HFFc6 (cell line): ENCODE measurements at regions not wholly inside any gene's neighbourhood (a gene's known extent, or its start where the extent isn't known, plus 50 kb on each side); places are given as distances from the start of the nearest gene placed in this dataset.

ENCODE experiments used
- DNase-seq: peaks from one replicate; pipeline ENCODE4 v3.0.0-alpha.2; 2018
- H3K27ac Mint-ChIP-seq: 2 replicates; pipeline ENCODE4 v1.8.0; 2020; ENCODE audit warnings: mild to moderate bottlenecking, mixed read lengths
- H3K27me3 Mint-ChIP-seq: 2 replicates; pipeline ENCODE4 v1.8.0; 2021; ENCODE audit warnings: mild to moderate bottlenecking, moderate library complexity, mixed read lengths; ENCODE audit not compliant: insufficient read depth
- H3K36me3 Mint-ChIP-seq: 2 replicates; pipeline ENCODE4 v1.8.0; 2021; ENCODE audit warnings: low read depth, mixed read lengths
- H3K4me1 Mint-ChIP-seq: 2 replicates; pipeline ENCODE4 v1.8.0; 2020; ENCODE audit warnings: low read depth, mixed read lengths
- H3K4me3 Mint-ChIP-seq: 2 replicates; pipeline ENCODE4 v1.8.0; 2020; ENCODE audit warnings: mild to moderate bottlenecking, moderate library complexity, mixed read lengths
- H3K9me3 Mint-ChIP-seq: 2 replicates; pipeline ENCODE4 v1.8.0; 2020; ENCODE audit warnings: mild to moderate bottlenecking, mixed read lengths
- TF ChIP-seq, protein P1 (sequence below): fragments of 200-600 bp; sonication (generic); IDR thresholded peaks from 2 replicates; pipeline ENCODE4 v1.5.0; 2021; ENCODE audit warnings: antibody characterized with exemption, mild to moderate bottlenecking

DNA sequence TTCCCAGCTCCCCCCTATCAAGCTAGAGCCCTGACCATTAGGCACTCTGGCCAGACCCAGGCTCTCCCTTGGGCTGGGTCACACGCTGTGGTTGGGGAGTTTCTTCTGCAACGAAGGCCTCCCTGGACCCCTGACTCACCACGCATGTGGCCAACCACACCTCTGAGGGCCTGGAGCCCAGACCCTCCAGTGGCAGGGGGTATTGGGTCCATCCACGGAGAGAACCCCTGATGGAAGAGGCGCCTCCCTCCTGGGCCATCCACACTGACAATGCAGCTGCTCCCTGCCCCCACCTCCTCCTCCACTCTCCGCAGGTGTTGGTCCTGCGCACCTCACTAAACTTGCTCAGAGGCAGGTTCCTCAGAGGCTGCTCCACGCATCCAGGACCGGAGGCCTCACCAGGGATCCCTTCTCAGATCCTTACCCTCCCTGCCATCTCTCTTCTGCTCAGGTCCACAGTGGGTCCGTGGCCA is 125.4 kb downstream of the RNASET2 start:
- H3K27me3 Mint-ChIP-seq, result no peaks in the 10 kb centered on the region

DNA sequence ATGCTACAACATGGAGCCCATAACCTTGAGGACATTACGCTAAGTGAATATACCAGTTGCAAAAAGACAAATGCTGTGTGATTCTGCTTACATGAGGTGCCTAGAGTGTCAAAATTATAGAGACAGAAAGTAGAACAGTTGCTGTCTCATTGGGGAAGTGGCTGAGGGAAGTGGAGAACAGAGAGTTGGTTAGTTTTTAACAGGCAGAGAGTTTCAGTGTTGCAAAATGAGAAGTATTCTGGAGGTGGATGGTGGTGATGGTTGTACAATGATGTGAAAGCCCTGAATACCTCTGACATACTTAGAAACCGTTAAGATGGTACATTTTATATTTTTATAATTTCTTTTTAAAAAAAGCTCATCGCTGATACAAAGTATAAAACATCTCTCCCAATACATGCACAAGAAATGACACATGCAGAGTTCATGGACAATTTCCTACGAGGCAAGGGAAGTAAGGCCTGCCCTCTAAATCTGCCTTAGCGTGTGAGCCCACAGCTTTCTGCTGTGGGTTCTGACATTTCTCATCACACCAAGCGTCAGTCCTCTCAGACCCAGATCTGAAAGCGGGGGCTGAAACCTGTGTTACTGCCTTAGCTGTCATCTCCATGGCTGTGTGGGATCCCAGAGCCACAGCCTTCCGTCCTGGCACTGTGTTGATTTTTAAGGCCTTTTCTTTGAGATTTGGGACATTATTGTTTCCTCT is 126.0 kb downstream of the RNASET2 start:
- no peak overlapping the region for H3K27ac Mint-ChIP-seq
- no peaks in the 10 kb centered on the region for H3K4me1 Mint-ChIP-seq
- no peak for DNase-seq
- peaks cover 6% of the 10 kb centered on the region; the same call in 1 of the 2 replicates for H3K36me3 Mint-ChIP-seq
- TF ChIP-seq, protein P1, sequence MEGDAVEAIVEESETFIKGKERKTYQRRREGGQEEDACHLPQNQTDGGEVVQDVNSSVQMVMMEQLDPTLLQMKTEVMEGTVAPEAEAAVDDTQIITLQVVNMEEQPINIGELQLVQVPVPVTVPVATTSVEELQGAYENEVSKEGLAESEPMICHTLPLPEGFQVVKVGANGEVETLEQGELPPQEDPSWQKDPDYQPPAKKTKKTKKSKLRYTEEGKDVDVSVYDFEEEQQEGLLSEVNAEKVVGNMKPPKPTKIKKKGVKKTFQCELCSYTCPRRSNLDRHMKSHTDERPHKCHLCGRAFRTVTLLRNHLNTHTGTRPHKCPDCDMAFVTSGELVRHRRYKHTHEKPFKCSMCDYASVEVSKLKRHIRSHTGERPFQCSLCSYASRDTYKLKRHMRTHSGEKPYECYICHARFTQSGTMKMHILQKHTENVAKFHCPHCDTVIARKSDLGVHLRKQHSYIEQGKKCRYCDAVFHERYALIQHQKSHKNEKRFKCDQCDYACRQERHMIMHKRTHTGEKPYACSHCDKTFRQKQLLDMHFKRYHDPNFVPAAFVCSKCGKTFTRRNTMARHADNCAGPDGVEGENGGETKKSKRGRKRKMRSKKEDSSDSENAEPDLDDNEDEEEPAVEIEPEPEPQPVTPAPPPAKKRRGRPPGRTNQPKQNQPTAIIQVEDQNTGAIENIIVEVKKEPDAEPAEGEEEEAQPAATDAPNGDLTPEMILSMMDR, result no peak
- H3K9me3 Mint-ChIP-seq, result peaks cover 28% of the 10 kb centered on the region
- H3K27me3 Mint-ChIP-seq, result no peaks in the 10 kb centered on the region
- H3K4me3 Mint-ChIP-seq, result no peak overlapping the region

More for the DNA sequence above, 125.4 kb downstream of the RNASET2 start:
- DNase-seq, result no peak
- Mint-ChIP-seq H3K4me1 (no peaks in the 10 kb centered on the region), H3K36me3 (peaks cover 6% of the 10 kb centered on the region; the same call in 1 of the 2 replicates), H3K4me3 (no peak overlapping the region), H3K9me3 (peaks cover 28% of the 10 kb centered on the region), H3K27ac (no peak overlapping the region)
- TF ChIP-seq, protein P1, result no peak

DNA sequence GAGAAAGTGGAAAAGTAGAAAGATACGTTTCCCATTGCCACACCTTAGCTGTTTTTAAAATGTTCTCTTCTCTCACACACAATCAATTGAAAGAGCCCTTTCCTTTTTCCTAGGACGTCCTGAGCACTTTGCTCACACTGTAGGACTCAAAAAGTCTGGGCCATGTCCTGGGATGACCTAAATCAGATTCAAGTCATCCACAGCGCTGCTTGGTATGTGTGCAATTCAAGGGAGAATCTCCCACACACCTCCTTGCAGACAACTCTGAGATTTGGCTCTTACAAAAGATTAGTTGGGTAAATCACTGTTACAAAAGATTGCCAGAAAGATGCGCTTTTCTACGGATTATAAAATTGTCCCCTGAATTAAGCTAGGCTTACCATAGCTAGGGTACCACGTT is 130.1 kb downstream of the RNASET2 start:
- TF ChIP-seq, protein P1, result no peak
- H3K27me3 Mint-ChIP-seq, result no peaks in the 10 kb centered on the region; the same call in 1 of the 2 replicates
- H3K9me3 Mint-ChIP-seq, result peaks cover 18% of the 10 kb centered on the region
- no peak overlapping the region for H3K4me3 Mint-ChIP-seq
- no peaks in the 10 kb centered on the region for H3K4me1 Mint-ChIP-seq
- DNase-seq, result no peak
- H3K36me3 Mint-ChIP-seq, result peaks cover 4% of the 10 kb centered on the region; the same call in 1 of the 2 replicates
- no peak overlapping the region for H3K27ac Mint-ChIP-seq

DNA sequence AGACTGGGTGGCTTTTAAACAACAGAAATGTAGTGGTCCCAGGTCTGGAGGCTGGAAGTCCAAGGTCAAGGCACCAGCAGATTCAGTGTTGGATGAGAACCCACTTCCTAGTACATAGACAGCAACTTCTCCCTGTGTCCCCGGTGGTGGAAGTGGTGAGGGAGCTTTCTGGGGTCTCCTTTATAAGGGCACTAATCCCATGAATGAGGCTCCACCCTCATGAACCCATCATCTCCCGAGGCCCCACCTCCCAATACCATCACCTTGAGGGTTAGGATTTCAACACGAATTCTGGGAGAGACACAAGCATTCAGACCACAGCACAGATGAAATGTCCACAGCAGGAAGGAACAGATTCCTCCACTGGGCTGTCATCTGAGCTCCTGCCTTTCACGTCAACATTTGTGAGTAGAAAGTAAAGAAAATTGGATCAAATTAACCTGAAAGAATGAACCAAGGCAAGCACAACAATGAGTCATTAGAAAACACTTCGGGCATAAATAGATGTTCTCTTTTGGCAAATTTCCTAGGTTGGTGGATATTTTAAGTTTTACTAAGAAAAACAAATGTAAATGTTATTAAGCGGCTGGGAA is 130.7 kb downstream of the RNASET2 start:
- Mint-ChIP-seq H3K36me3 (no peaks in the 10 kb centered on the region), H3K9me3 (peaks cover 12% of the 10 kb centered on the region), H3K27ac (no peak overlapping the region), H3K4me1 (no peaks in the 10 kb centered on the region), H3K4me3 (no peak overlapping the region), H3K27me3 (no peaks in the 10 kb centered on the region; the same call in 1 of the 2 replicates)
- TF ChIP-seq, protein P1, result no peak
- DNase-seq, result peak; percentile 60

DNA sequence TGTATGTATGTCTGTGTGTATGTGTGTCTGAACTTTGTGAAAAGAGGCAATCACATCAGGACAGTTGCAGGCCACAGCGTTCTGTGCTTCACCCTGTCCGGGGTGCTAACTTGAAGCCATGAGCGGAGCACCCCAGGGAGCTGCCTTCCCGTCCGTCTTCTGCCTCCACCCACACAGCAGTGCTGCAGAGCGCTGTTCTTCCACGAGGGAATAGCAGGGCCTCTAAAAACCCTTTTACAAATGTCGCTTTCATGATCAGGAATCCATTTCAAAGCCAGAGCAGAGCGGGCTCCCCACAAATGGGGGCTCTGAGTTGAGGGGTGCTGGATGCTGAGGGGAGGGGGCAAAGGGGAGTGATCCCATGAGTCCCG is 131.5 kb downstream of the RNASET2 start:
- Mint-ChIP-seq H3K27ac (no peak overlapping the region), H3K36me3 (no peaks in the 10 kb centered on the region), H3K4me1 (no peaks in the 10 kb centered on the region), H3K4me3 (no peak overlapping the region), H3K9me3 (peaks cover 11% of the 10 kb centered on the region), H3K27me3 (no peaks in the 10 kb centered on the region; the same call in none of the 2 replicates)
- TF ChIP-seq, protein P1, result no peak
- no peak for DNase-seq
